ENCODE measurements at regions not wholly inside any gene's neighbourhood (a gene's known extent, or its start where the extent isn't known, plus 50 kb on each side); places are given as distances from the start of the nearest gene placed in this dataset.
"Not testable (repeated sequence)": the region's sequence is repeated elsewhere in the genome, so short reads cannot be mapped to it uniquely, and the experiment has no call there.

DNA sequence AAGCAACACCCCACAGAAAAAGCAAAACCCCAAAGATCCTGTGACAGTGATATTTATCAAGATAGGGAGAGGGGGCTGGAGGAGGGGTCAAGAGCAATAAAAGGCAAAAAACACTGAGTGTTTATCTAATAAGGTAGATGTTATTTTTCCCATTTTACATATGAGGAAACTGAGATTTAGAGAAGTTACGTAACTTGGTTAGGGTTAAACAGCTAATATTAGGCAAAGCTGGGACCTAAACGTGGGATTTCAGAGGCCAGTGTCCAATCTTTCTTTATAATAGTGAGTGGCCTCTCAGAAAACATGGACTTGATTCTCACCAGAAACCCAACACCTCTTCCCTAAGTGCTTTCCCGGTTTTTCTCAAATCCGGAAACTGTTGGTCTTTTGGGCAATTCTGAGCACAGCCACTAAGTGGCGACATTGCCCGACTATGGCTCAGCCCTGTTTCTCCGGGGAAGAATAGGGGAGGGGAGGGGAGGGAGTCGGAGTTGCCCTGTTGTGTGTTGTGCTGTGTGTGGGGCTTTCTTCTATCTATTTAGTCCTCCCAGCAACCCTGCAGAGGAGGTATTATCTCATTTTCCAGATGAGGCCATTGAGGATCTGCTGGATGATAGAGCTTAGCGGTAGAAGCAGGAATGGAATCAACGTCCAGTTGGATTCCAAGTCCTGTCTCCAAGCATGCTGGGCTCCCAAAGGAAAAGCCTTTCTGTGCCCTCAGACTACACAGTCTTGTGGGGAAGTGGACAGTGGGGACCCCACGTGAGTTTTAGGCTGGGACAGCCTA, 58.7 kb upstream of the ETV3 start:
- H3K79me2 ChIP-seq (ENCODE audit: control insufficient read depth, insufficient read depth, low read length); DNase-seq (ENCODE audit: low read depth in 2 of 2); H3K27ac ChIP-seq (ENCODE audit: insufficient read depth, low read length); H3K4me3 ChIP-seq (replicated peaks in 1 of 4; ENCODE audit: control extremely low read depth in 1 of 4, insufficient read depth in 1 of 4, low read depth in 3 of 4, low read length in 4 of 4); H3K4me2 ChIP-seq (ENCODE audit: extremely low read depth, insufficient read depth, low read length); H2AFZ ChIP-seq (ENCODE audit: low read length); H3K9ac ChIP-seq (ENCODE audit: insufficient read depth, low read length); H3K9me3 ChIP-seq (ENCODE audit: control insufficient read depth, insufficient read depth, low read depth, low read length); H3K4me1 ChIP-seq (ENCODE audit: control insufficient read depth, extremely low read depth, insufficient read depth, low read length); H3K36me3 ChIP-seq (ENCODE audit: control insufficient read depth, insufficient read depth, low read length); H4K20me1 ChIP-seq (ENCODE audit: control insufficient read depth, extremely low read depth, insufficient read depth, low read length): not testable (repeated sequence)
- H3K27me3 ChIP-seq (ENCODE audit: control insufficient read depth, insufficient read depth, low read length) = peaks cover 23% of the 10 kb centered on the region
- peak; percentile 16 to 18 for TF ChIP-seq CTCF (conservative IDR thresholded peaks at IDR 0.05 in 1 of 2, IDR thresholded peaks at IDR 0.05 in 1 of 2; ENCODE audit: low read depth in 1 of 2, low read length in 2 of 2)

- no peak overlapping the region for H2AFZ ChIP-seq (ENCODE audit: low read length)
- no peak for TF ChIP-seq EZH2 (IDR thresholded peaks at IDR 0.05; ENCODE audit: low read length, missing control alignments)
- TF ChIP-seq CTCF (conservative IDR thresholded peaks at IDR 0.05 in 1 of 2, IDR thresholded peaks at IDR 0.05 in 1 of 2; ENCODE audit: low read depth in 1 of 2, low read length in 2 of 2) = no peak
- H3K4me2 ChIP-seq (ENCODE audit: extremely low read depth, insufficient read depth, low read length) = no peak overlapping the region
Observed at GRCh38 chr1:157196245-157196543, 58.0 kb upstream of the ETV3 start.

DNA sequence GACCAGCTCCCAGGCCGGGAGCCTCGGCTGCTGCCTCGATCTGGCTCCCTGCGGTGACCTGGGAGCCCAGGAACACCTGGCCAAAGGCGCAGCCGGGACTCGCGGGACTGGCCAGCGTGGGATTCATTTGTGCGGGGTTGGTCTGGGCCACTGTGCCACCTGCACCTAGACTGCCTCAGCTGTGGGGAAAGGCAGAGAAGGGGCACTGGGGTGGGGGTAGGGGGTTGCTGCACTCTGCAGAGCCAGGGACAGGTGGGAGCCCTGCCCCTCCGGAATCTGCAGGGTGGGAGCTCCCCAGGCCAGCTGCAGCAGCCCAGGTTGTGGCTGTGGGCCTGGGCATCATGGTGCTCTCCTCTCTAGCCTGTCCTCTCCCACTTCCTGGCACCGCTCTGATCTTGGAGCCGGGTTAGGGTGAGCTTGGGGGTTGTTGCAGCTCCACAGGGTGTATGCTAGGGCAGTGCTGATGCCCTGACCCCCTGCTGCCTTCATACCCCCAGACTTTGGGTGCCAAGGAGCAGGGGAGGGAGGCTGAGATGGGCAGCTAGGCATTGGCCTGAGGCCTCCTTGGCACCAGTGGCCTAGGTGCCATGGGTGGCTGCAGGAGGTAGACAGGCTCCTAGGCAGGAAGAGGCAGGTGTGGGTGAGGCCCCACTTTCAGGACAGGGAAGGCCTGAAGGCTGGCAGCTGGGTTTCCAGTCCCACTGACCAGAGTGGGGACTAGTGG, 57.5 kb upstream of the ETV3 start:
- Histone ChIP-seq H3K9ac (ENCODE audit: insufficient read depth, low read length) (no peak overlapping the region), H4K20me1 (ENCODE audit: control insufficient read depth, extremely low read depth, insufficient read depth, low read length) (no peaks in the 10 kb centered on the region), H3K79me2 (ENCODE audit: control insufficient read depth, insufficient read depth, low read length) (no peaks in the 10 kb centered on the region), H3K9me3 (ENCODE audit: control insufficient read depth, insufficient read depth, low read depth, low read length) (no peaks in the 10 kb centered on the region), H3K4me2 (ENCODE audit: extremely low read depth, insufficient read depth, low read length) (no peak overlapping the region), H3K27ac (ENCODE audit: insufficient read depth, low read length) (no peak overlapping the region), H3K36me3 (ENCODE audit: control insufficient read depth, insufficient read depth, low read length) (no peaks in the 10 kb centered on the region), H2AFZ (ENCODE audit: low read length) (no peak overlapping the region), H3K27me3 (ENCODE audit: control insufficient read depth, insufficient read depth, low read length) (peaks cover 25% of the 10 kb centered on the region), H3K4me1 (ENCODE audit: control insufficient read depth, extremely low read depth, insufficient read depth, low read length) (no peaks in the 10 kb centered on the region), H3K4me3 (replicated peaks in 1 of 4; ENCODE audit: control extremely low read depth in 1 of 4, insufficient read depth in 1 of 4, low read depth in 3 of 4, low read length in 4 of 4) (no peak overlapping the region)
- TF ChIP-seq CTCF (conservative IDR thresholded peaks at IDR 0.05 in 1 of 2, IDR thresholded peaks at IDR 0.05 in 1 of 2; ENCODE audit: low read depth in 1 of 2, low read length in 2 of 2) (no peak), EZH2 (IDR thresholded peaks at IDR 0.05; ENCODE audit: low read length, missing control alignments) (no peak)
- no peak for DNase-seq (ENCODE audit: low read depth in 2 of 2)

More at GRCh38 chr1:157196245-157196543, 58.0 kb upstream of the ETV3 start:
- no peak overlapping the region for H3K27ac ChIP-seq (ENCODE audit: insufficient read depth, low read length)
- H3K9me3 ChIP-seq (ENCODE audit: control insufficient read depth, insufficient read depth, low read depth, low read length) = no peaks in the 10 kb centered on the region
- peaks cover 25% of the 10 kb centered on the region for H3K27me3 ChIP-seq (ENCODE audit: control insufficient read depth, insufficient read depth, low read length)
- no peaks in the 10 kb centered on the region for H3K36me3 ChIP-seq (ENCODE audit: control insufficient read depth, insufficient read depth, low read length)
- no peaks in the 10 kb centered on the region for H3K79me2 ChIP-seq (ENCODE audit: control insufficient read depth, insufficient read depth, low read length)
- H3K4me1 ChIP-seq (ENCODE audit: control insufficient read depth, extremely low read depth, insufficient read depth, low read length) = no peaks in the 10 kb centered on the region
- no peak overlapping the region for H3K9ac ChIP-seq (ENCODE audit: insufficient read depth, low read length)
- H3K4me3 ChIP-seq (replicated peaks in 1 of 4; ENCODE audit: control extremely low read depth in 1 of 4, insufficient read depth in 1 of 4, low read depth in 3 of 4, low read length in 4 of 4) = no peak overlapping the region
- H4K20me1 ChIP-seq (ENCODE audit: control insufficient read depth, extremely low read depth, insufficient read depth, low read length) = no peaks in the 10 kb centered on the region
- DNase-seq (ENCODE audit: low read depth in 2 of 2) = no peak

Measured in fibroblast of lung (primary cell).